ENCODE measurements at regions not wholly inside any gene's neighbourhood (a gene's known extent, or its start where the extent isn't known, plus 50 kb on each side); places are given as distances from the start of the nearest gene placed in this dataset.

DNA sequence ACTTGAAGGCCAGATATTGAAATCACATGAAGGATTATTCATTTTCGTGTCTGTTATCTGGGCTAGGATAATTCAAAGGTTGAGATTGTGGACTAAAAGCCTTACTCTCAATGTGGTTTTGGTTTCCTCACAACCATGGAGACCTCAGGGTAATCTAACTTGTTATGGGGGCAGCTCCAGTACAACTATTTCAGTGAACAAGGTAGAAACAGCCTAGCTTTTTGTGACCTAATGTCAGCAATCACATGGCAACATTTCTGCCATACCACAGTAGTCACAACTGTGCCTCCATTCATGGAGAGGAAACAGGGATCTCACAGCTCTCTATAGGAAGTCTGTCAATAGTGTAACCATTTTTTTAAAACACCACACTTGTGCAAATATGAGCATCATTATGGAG lies 62.4 kb upstream of the RARB start:
- in situ Hi-C loops (cut with MboI) (no loop called here), intact Hi-C loops (cut with micrococcal nuclease) (no loop called here)
- CTCF ChIA-PET (ENCODE audit: low intra/inter-chr PET ratio): no interaction called here
- Histone ChIP-seq H3K79me2 (ENCODE audit: control insufficient read depth, insufficient read depth, low read length) (no peaks in the 10 kb centered on the region), H3K27ac (ENCODE audit: extremely low read depth, low read depth, low read length) (no peak overlapping the region), H3K4me3 (no peak overlapping the region), H3K9me3 (replicated peaks; ENCODE audit: control insufficient read depth, insufficient read depth, low read depth, low read length) (no peaks in the 10 kb centered on the region), H2AFZ (ENCODE audit: low read depth, low read length) (no peak overlapping the region), H3K4me1 (replicated peaks in 1 of 2; ENCODE audit: control insufficient read depth in 2 of 2, insufficient read depth in 2 of 2, low read length in 2 of 2) (no peaks in the 10 kb centered on the region), H4K20me1 (replicated peaks; ENCODE audit: control insufficient read depth, insufficient read depth, low read length) (no peaks in the 10 kb centered on the region), H3K9ac (ENCODE audit: insufficient read depth in 1 of 2, low read depth in 2 of 2, low read length in 2 of 2) (no peak overlapping the region), H3K27me3 (ENCODE audit: control insufficient read depth in 2 of 2, insufficient read depth in 2 of 2, low read length in 2 of 2) (no peaks in the 10 kb centered on the region), H3K36me3 (ENCODE audit: control insufficient read depth, insufficient read depth, low read length) (no peaks in the 10 kb centered on the region), H3K4me2 (ENCODE audit: insufficient read depth, low read length) (no peak overlapping the region), H3K9me1 (ENCODE audit: control insufficient read depth, insufficient read depth, low read length) (no peaks in the 10 kb centered on the region)
- FAIRE-seq: no peak
- no TSS peak for BruUV-seq (replicated peaks)
- 0% methylated on average over 1 of the region's 1 CpG for WGBS (ENCODE audit: insufficient coverage, low coverage, missing lambda C conversion rate)
- POLR2A ChIA-PET: no interaction called here
- no peak for DNase-seq (ENCODE audit: extremely low read depth in 1 of 4, low spot score in 3 of 4)
- no peak for ATAC-seq
- no peak for TF ChIP-seq ARID1B (IDR thresholded peaks at IDR 0.05)
- TF ChIP-seq NFRKB (IDR thresholded peaks at IDR 0.05; ENCODE audit: low read depth): no peak
- no peak for TF ChIP-seq ZNF507 (tag; conservative IDR thresholded peaks at IDR 0.05)
- TF ChIP-seq ZNF282 (CRISPR knock-in tag; IDR thresholded peaks at IDR 0.05): no peak
- TF ChIP-seq ASH1L (IDR thresholded peaks at IDR 0.05; ENCODE audit: borderline replicate concordance, low read depth, partially characterized antibody): no peak
- TF ChIP-seq GATA2 (CRISPR knock-in tag; IDR thresholded peaks at IDR 0.05): no peak
- TF ChIP-seq MTA1 (IDR thresholded peaks at IDR 0.05; ENCODE audit: borderline replicate concordance): no peak

GRCh38 chr3:25367025-25367424 lies 61.0 kb upstream of the RARB start:
- in situ Hi-C loops (cut with MboI) (no loop called here), intact Hi-C loops (cut with micrococcal nuclease) (no loop called here)
- ATAC-seq (no peak), DNase-seq (ENCODE audit: extremely low read depth in 1 of 4, low spot score in 3 of 4) (no peak), FAIRE-seq (no peak)
- no TSS peak for BruUV-seq (replicated peaks)
- Histone ChIP-seq H3K27ac (ENCODE audit: extremely low read depth, low read depth, low read length) (no peak overlapping the region), H3K36me3 (ENCODE audit: control insufficient read depth, insufficient read depth, low read length) (no peaks in the 10 kb centered on the region), H2AFZ (ENCODE audit: low read depth, low read length) (no peak overlapping the region), H3K9ac (ENCODE audit: insufficient read depth in 1 of 2, low read depth in 2 of 2, low read length in 2 of 2) (no peak overlapping the region), H3K4me3 (no peak overlapping the region), H3K79me2 (ENCODE audit: control insufficient read depth, insufficient read depth, low read length) (no peaks in the 10 kb centered on the region), H3K4me2 (ENCODE audit: insufficient read depth, low read length) (no peak overlapping the region), H3K9me1 (ENCODE audit: control insufficient read depth, insufficient read depth, low read length) (no peaks in the 10 kb centered on the region), H3K27me3 (ENCODE audit: control insufficient read depth in 2 of 2, insufficient read depth in 2 of 2, low read length in 2 of 2) (no peaks in the 10 kb centered on the region), H3K9me3 (replicated peaks; ENCODE audit: control insufficient read depth, insufficient read depth, low read depth, low read length) (no peaks in the 10 kb centered on the region), H3K4me1 (replicated peaks in 1 of 2; ENCODE audit: control insufficient read depth in 2 of 2, insufficient read depth in 2 of 2, low read length in 2 of 2) (no peaks in the 10 kb centered on the region), H4K20me1 (replicated peaks; ENCODE audit: control insufficient read depth, insufficient read depth, low read length) (no peaks in the 10 kb centered on the region)
- POLR2A ChIA-PET: no interaction called here
- WGBS (ENCODE audit: insufficient coverage, low coverage, missing lambda C conversion rate): 8% methylated on average over 1 of the region's 1 CpG
- TF ChIP-seq LCOR (CRISPR knock-in tag; IDR thresholded peaks at IDR 0.05): no peak
- TF ChIP-seq ZNF354B (CRISPR knock-in tag; IDR thresholded peaks at IDR 0.05): no peak
- no peak for TF ChIP-seq RBM34 (IDR thresholded peaks at IDR 0.05; ENCODE audit: borderline replicate concordance, insufficient read depth, low read length)
- CTCF ChIA-PET (ENCODE audit: low intra/inter-chr PET ratio): no interaction called here

All from K562 (cell line).